HepG2 (cell line): ENCODE measurements at regions not wholly inside any gene's neighbourhood (a gene's known extent, or its start where the extent isn't known, plus 50 kb on each side); places are given as distances from the start of the nearest gene placed in this dataset.

Source experiments
- ATAC-seq: fragments of 200-7000 bp; cut with Tn5 transposase; 3 replicates; pipeline ENCODE4 v1.9.1; 2020; ENCODE audit warnings: mild to moderate bottlenecking, moderate library complexity
- BruUV-seq: library from RNA; stranded (reverse); fragments of 400-500 nt; replicated peaks from 2 replicates; lab custom pipeline; 2021; lab: Mats Ljungman, UMichigan
- CTCF ChIA-PET: fragments of 300-600 bp; formaldehyde crosslinking; extraction: SDS; loops from one replicate; lab custom pipeline; 2021; ENCODE audit warnings: low total read pairs, inconsistent platforms, low intra/inter-chr PET ratio; lab: Yijun Ruan, JAX
- POLR2A ChIA-PET: fragments of 350-600 bp; sonication (Branson Sonifier 250); formaldehyde crosslinking; loops from one replicate; lab custom pipeline; 2020; ENCODE audit warnings: antibody characterized with exemption, inconsistent platforms; lab: Yijun Ruan, JAX
- DNase-seq: peaks from one replicate; pipeline ENCODE4 v3.0.0-alpha.2; 2015; ENCODE audit warnings: low spot score
- FAIRE-seq: peaks from 3 replicates; lab custom pipeline; 2011; peaks lifted over from hg19 to GRCh38; lab: Jason Lieb, UNC
- H2AFZ ChIP-seq: one replicate; pipeline ENCODE4 v1.6.1; 2011; ENCODE audit warnings: low read length, inconsistent platforms
- H3K27ac ChIP-seq: fragments of 300-600 bp; 3 replicates; pipeline ENCODE4 v1.8.0; 2011; ENCODE audit warnings: mixed run types, mild to moderate bottlenecking, mixed read lengths, low read length, inconsistent platforms; ENCODE audit not compliant: insufficient read depth; ENCODE audit errors: extremely low read length
- H3K27me3 ChIP-seq, 2 experiments: fragments of 200-600 bp in 1 of 2; 2 replicates in 1 of 2; 3 replicates in 1 of 2; pipeline versions ENCODE4 v1.6.0 to v1.8.0; 2011; ENCODE audit warnings: low read length in 2 of 2, mild to moderate bottlenecking in 2 of 2, moderate library complexity in 2 of 2, inconsistent platforms in 1 of 2; ENCODE audit not compliant: insufficient read depth in 2 of 2, control insufficient read depth in 1 of 2
- H3K36me3 ChIP-seq, 2 experiments: fragments of 200-600 bp in 1 of 2; replicated peaks in 1 of 2; 2 replicates in 1 of 2; 3 replicates in 1 of 2; pipeline versions ENCODE4 v1.5.1 to v1.8.0; 2011; ENCODE audit warnings: low read length in 2 of 2, inconsistent platforms in 1 of 2; ENCODE audit not compliant: insufficient read depth in 2 of 2, control insufficient read depth in 1 of 2
- H3K4me1 ChIP-seq: 2 replicates; pipeline ENCODE4 v1.5.1; 2012; ENCODE audit warnings: low read length, inconsistent platforms; ENCODE audit not compliant: insufficient read depth
- H3K4me2 ChIP-seq: 2 replicates; pipeline ENCODE4 v1.6.0; 2011; ENCODE audit warnings: low read depth, low read length, inconsistent platforms
- H3K4me3 ChIP-seq, 3 experiments: fragments of 200-600 bp in 1 of 3; sonication (generic), shearing (Covaris generic) in 1 of 3; replicated peaks in 1 of 3; 2 replicates each; pipeline ENCODE4 v1.5.1; 2011 to 2016; ENCODE audit warnings: low read length in 3 of 3, inconsistent platforms in 2 of 3, low read depth in 2 of 3, mild to moderate bottlenecking in 2 of 3, control low read depth in 1 of 3, mixed read lengths in 1 of 3; ENCODE audit not compliant: insufficient read depth in 1 of 3
- H3K79me2 ChIP-seq: one replicate; pipeline ENCODE4 v1.6.1; 2011; ENCODE audit warnings: low read length, inconsistent platforms; ENCODE audit not compliant: insufficient read depth
- H3K9ac ChIP-seq: 2 replicates; pipeline ENCODE4 v1.6.0; 2011; ENCODE audit warnings: mild to moderate bottlenecking, low read depth, low read length, inconsistent platforms; ENCODE audit not compliant: insufficient read depth
- H3K9me3 ChIP-seq: 2 replicates; pipeline ENCODE4 v1.5.1; 2012; ENCODE audit warnings: mild to moderate bottlenecking, low read length
- H4K20me1 ChIP-seq: 2 replicates; pipeline ENCODE4 v1.6.0; 2011; ENCODE audit warnings: inconsistent platforms, mild to moderate bottlenecking, low read length, moderate library complexity; ENCODE audit not compliant: insufficient read depth
- ZNF616 ChIP-seq: sonication (generic); formaldehyde crosslinking; IDR thresholded peaks from 2 replicates; pipeline ENCODE4 v1.5.0; 2020; ENCODE audit warnings: low read depth, mild to moderate bottlenecking, missing genetic modification reagents
- ZSCAN31 ChIP-seq: sonication (generic); formaldehyde crosslinking; IDR thresholded peaks from 2 replicates; pipeline ENCODE4 v1.5.0; 2020; ENCODE audit warnings: low read depth, mild to moderate bottlenecking, missing genetic modification reagents
- WGBS: methylation state at CpG from one replicate; pipeline ENCODE4 v1.1.6; 2017; ENCODE audit warnings: low lambda C conversion rate; 5-methylcytosine and 5-hydroxymethylcytosine counted together
- in situ Hi-C: cut with HindIII; loops from 2 replicates; pipeline ENCODE4 v1.10.0; 2017; ENCODE audit warnings: low pct_unique_long_range_greater_than_20kb; ENCODE audit not compliant: extremely low pct_ligation_motif_present
- intact Hi-C: fragments of 100-400 bp; cut with micrococcal nuclease; formaldehyde crosslinking; loops from one replicate; pipeline ENCODE4 v1.10.0; 2022; ENCODE audit not compliant: unreplicated experiment

GRCh38 chr13:20285530-20285929 lies 53.4 kb upstream of the GJB6 start:
- H3K4me2 ChIP-seq = no peak overlapping the region

More at GRCh38 chr13:20285530-20285929, 53.4 kb upstream of the GJB6 start:
- Histone ChIP-seq H3K79me2 (no peaks in the 10 kb centered on the region), H3K4me3 (no peak overlapping the region), H3K4me1 (peaks cover 24% of the 10 kb centered on the region), H4K20me1 (no peaks in the 10 kb centered on the region), H3K9me3 (peaks cover 17% of the 10 kb centered on the region), H2AFZ (no peak overlapping the region), H3K27ac (no peak overlapping the region), H3K36me3 (no peaks in the 10 kb centered on the region), H3K27me3 (no peaks in the 10 kb centered on the region), H3K9ac (no peak overlapping the region)
- POLR2A ChIA-PET = no interaction called here
- DNase-seq (no peak), ATAC-seq (no peak), FAIRE-seq (no peak)
- TF ChIP-seq ZSCAN31 (no peak), ZNF616 (CRISPR knock-in tag) (peak; percentile 99)
- WGBS = 6% methylated on average over 2 of the region's 2 CpGs
- no TSS peak for BruUV-seq
- in situ Hi-C loops (no loop called here), intact Hi-C loops (no loop called here)
- CTCF ChIA-PET = no interaction called here
